ENCODE measurements at regions not wholly inside any gene's neighbourhood (a gene's known extent, or its start where the extent isn't known, plus 50 kb on each side); places are given as distances from the start of the nearest gene placed in this dataset.

DNA sequence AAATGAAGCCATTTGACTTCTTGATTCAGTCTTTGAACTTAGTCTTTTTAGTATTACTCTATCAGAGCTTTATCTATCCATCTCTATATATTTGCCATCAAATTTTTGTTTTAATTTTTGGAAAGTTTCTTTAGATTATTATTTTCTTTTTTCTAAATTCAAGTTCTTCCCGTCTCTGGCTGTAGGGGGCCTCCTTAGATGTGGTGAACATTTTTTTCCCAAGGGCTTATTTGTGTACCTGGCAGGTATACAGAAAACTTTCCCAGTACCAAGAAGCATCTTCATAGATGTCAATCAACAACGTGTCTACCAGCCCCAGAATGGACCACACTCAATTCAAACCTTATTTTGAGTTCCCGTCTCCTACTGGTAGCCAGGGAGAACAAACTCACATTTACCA lies 486.8 kb upstream of the CNTN4 start:
- H3K27ac ChIP-seq: no peak overlapping the region
- TF ChIP-seq ZFX (IDR thresholded peaks at IDR 0.05; ENCODE audit: borderline replicate concordance): no peak
- TF ChIP-seq, protein P1, sequence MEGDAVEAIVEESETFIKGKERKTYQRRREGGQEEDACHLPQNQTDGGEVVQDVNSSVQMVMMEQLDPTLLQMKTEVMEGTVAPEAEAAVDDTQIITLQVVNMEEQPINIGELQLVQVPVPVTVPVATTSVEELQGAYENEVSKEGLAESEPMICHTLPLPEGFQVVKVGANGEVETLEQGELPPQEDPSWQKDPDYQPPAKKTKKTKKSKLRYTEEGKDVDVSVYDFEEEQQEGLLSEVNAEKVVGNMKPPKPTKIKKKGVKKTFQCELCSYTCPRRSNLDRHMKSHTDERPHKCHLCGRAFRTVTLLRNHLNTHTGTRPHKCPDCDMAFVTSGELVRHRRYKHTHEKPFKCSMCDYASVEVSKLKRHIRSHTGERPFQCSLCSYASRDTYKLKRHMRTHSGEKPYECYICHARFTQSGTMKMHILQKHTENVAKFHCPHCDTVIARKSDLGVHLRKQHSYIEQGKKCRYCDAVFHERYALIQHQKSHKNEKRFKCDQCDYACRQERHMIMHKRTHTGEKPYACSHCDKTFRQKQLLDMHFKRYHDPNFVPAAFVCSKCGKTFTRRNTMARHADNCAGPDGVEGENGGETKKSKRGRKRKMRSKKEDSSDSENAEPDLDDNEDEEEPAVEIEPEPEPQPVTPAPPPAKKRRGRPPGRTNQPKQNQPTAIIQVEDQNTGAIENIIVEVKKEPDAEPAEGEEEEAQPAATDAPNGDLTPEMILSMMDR (IDR thresholded peaks at IDR 0.05): peak; percentile 35

DNA sequence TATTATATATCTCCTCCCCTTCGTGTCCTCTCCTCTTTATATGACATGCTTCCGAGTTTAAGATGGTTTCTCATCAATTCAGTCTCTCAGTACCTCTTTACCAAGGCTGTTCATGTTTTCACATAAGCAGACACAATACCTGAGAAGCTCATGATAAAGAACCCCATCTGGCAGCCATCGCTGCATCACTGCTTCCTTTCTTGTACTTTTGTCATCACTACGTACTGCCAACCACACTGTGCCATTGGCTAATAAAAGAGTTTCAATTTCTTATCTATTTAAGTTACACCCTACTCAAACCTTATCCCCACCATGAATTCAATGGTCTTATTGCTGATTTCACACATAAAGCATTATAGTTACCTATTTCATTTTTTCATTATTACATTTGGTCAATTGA lies 484.7 kb upstream of the CNTN4 start:
- H3K27ac ChIP-seq: no peak overlapping the region
- TF ChIP-seq ZFX (IDR thresholded peaks at IDR 0.05; ENCODE audit: borderline replicate concordance): no peak
- TF ChIP-seq, protein P1 (IDR thresholded peaks at IDR 0.05): no peak

DNA sequence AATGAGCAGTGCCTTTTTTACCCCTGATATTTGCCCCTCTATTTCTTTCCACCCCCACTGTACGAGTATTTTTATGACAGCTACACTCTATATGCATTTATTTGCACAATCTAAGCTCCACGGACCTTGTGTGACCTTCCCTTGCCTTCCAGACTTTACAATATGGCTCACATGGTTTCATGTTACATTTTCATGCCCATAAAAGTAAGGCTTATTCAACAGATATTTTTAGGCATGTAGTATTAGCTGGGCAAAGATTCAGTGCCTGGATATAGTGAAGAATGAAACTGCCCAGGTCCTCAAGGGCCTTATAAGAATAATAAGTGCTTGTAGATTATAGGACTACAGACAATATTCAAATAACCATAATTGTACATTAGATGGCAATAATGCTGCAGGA lies 481.9 kb upstream of the CNTN4 start:
- TF ChIP-seq, protein P1 (IDR thresholded peaks at IDR 0.05): no peak
- no peak for TF ChIP-seq ZFX (IDR thresholded peaks at IDR 0.05; ENCODE audit: borderline replicate concordance)
- H3K27ac ChIP-seq: 0 out of 2 replicates have a peak overlapping the region, but pooled peaks have one; percentile 2

DNA sequence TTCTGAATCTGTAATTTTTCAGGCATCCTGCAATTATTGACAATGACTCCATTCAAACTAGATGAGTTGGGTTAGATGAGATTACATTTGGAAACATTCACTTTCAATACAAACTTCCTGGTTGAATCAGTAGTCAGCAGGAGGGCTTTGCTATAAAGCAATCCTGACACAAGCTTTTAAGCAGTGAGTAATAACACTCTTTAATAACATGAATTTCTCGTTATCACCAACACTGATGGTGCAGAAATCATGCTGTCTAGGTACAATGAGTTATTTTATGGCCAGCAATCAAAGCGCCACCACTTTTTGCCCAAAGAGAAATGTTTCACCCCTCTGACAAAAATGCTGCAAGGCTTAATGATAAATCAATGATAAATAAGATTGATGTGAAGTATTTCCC lies 474.8 kb upstream of the CNTN4 start:
- no peak for TF ChIP-seq ZFX (IDR thresholded peaks at IDR 0.05; ENCODE audit: borderline replicate concordance)
- TF ChIP-seq, protein P1 (IDR thresholded peaks at IDR 0.05): no peak
- no peak overlapping the region for H3K27ac ChIP-seq

DNA sequence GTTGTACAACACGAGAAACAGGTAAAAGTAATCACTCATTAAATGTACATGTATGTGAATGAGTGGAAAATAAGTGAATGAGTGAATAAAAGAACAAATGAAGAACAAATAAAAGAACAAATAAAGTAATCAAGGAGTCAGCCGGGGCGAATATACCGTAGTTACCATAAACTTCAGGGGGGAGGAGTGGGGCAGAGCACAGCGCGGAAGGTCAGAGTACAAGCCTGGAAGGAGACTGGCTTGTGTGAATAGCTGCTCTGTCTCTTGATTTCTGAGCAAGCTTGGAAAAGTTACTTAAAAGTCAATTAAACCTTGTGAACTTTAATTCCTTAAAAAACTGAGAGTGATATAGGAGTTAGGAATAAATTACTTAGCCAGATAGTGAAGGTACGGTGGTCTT lies 466.5 kb upstream of the CNTN4 start:
- no peak overlapping the region for H3K27ac ChIP-seq

DNA sequence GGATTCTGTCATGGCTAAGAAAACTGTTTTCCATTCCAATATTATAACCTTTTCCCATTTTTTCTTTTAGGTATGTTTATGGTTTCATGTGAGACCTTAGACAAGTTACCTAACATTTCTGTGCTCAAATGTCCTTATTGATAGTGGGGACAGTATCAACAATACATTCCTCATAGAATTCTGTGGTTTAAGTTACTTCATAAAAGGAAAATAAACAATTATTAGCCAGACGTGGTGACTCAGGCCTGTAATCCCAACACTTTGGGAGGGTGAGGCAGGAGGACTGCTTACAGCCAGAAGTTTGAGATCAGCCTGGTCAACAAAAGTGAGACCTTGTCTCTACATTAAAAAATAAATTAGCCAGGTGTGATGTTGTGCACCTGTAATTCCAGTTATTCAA lies 436.8 kb upstream of the CNTN4 start:
- TF ChIP-seq, protein P1 (IDR thresholded peaks at IDR 0.05): no peak
- no peak for TF ChIP-seq ZFX (IDR thresholded peaks at IDR 0.05; ENCODE audit: borderline replicate concordance)
- H3K27ac ChIP-seq: no peak overlapping the region

More for the DNA sequence above, 466.5 kb upstream of the CNTN4 start:
- TF ChIP-seq, protein P1 (IDR thresholded peaks at IDR 0.05): no peak
- no peak for TF ChIP-seq ZFX (IDR thresholded peaks at IDR 0.05; ENCODE audit: borderline replicate concordance)

DNA sequence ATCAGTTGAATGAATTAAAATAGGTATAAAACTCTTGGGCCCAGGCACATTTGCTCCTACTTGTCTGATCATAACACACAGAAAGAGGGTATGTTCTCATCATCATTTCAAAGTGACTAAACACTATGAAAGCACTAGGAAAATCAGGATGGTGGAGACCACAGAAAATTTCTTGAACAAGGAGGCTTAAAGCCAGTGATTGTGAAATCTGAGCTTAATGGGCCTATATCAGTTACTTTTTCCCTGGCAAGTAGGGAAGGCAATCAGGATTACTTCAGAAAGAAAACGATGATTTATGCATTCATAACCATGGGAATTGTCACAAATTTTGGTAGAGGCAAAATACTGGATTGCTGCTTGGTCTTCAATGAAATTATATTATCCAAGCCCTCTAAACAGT lies 434.4 kb upstream of the CNTN4 start:
- no peak overlapping the region for H3K27ac ChIP-seq
- TF ChIP-seq ZFX (IDR thresholded peaks at IDR 0.05; ENCODE audit: borderline replicate concordance): no peak
- TF ChIP-seq, protein P1 (IDR thresholded peaks at IDR 0.05): no peak

Measured in 22Rv1 (cell line).